T-cell (primary cell): ENCODE measurements at regions not wholly inside any gene's neighbourhood (a gene's known extent, or its start where the extent isn't known, plus 50 kb on each side); places are given as distances from the start of the nearest gene placed in this dataset.

Source experiments
- ATAC-seq, 4 experiments: fragments of 200-7000 bp in 3 of 4; fragments of 150-1000 bp in 1 of 4; cut with Tn5 transposase; replicated peaks in 1 of 4; 1 replicate in 3 of 4; 2 replicates in 1 of 4; pipeline ENCODE4 v1.10.0; 2021; ENCODE audit warnings: moderate library complexity in 3 of 4, mild to moderate bottlenecking in 2 of 4, moderate number of reproducible peaks in 1 of 4
- CTCF ChIA-PET, 2 donors: fragments of 300-600 bp; sonication (Branson Sonifier 250); formaldehyde crosslinking; loops; one replicate each; lab custom pipeline; 2022; ENCODE audit warnings: antibody characterized with exemption in 2 of 2; lab: Charles Lee
- POLR2A ChIA-PET, 2 donors: fragments of 300-600 bp; sonication (Branson Sonifier 250); formaldehyde crosslinking; loops; one replicate each; lab custom pipeline; 2022; ENCODE audit warnings: antibody characterized with exemption in 2 of 2; lab: Charles Lee
- DNase-seq, 35 experiments: peaks; one replicate each; pipeline versions ENCODE4 v3.0.0 to v3.0.0-alpha.2; 2013 to 2023
- H3K27ac ChIP-seq: one replicate; pipeline ENCODE4 v1.5.1; 2013; ENCODE audit warnings: low read length
- H3K27me3 ChIP-seq, 2 experiments: replicated peaks in 1 of 2; 1 replicate in 1 of 2; 2 replicates in 1 of 2; pipeline versions ENCODE4 v1.6.1 to v1.7.0; 2013; ENCODE audit warnings: low read length in 1 of 2, mixed read lengths in 1 of 2; ENCODE audit not compliant: control insufficient read depth in 2 of 2, insufficient read depth in 2 of 2; ENCODE audit errors: extremely low read depth in 1 of 2
- H3K36me3 ChIP-seq, 2 donors: 1 replicate in 1 of 2; 2 replicates in 1 of 2; pipeline versions ENCODE4 v1.6.1 to v1.7.0; 2013; ENCODE audit warnings: low read length in 1 of 2; ENCODE audit not compliant: control insufficient read depth in 2 of 2, insufficient read depth in 1 of 2; ENCODE audit errors: extremely low read depth in 1 of 2
- H3K4me1 ChIP-seq, 2 experiments: 1 replicate in 1 of 2; 2 replicates in 1 of 2; pipeline versions ENCODE4 v1.6.1 to v1.7.0; 2013; ENCODE audit warnings: low read length in 2 of 2, mixed read lengths in 1 of 2; ENCODE audit not compliant: insufficient read depth in 2 of 2, control insufficient read depth in 1 of 2; ENCODE audit errors: extremely low read depth in 1 of 2
- H3K4me3 ChIP-seq, 2 donors: 1 replicate in 1 of 2; 2 replicates in 1 of 2; pipeline versions ENCODE4 v1.5.1 to v1.7.0; 2013; ENCODE audit warnings: mild to moderate bottlenecking in 2 of 2, low read length in 1 of 2, moderate library complexity in 1 of 2; ENCODE audit not compliant: control insufficient read depth in 1 of 2; ENCODE audit errors: extremely low read depth in 1 of 2
- H3K9me3 ChIP-seq: 2 replicates; pipeline ENCODE4 v1.7.0; 2013
- H3K27ac Mint-ChIP-seq, 2 donors: one replicate each; pipeline ENCODE4 v1.8.0; 2020 to 2021; ENCODE audit warnings: mild to moderate bottlenecking in 2 of 2, mixed read lengths in 2 of 2
- H3K27me3 Mint-ChIP-seq, 2 donors: one replicate each; pipeline ENCODE4 v1.8.0; 2021 to 2022; ENCODE audit warnings: mixed read lengths in 2 of 2
- H3K36me3 Mint-ChIP-seq: one replicate; pipeline ENCODE4 v1.8.0; 2021; ENCODE audit warnings: mixed read lengths
- H3K4me1 Mint-ChIP-seq, 3 donors: one replicate each; pipeline ENCODE4 v1.8.0; 2020 to 2022; ENCODE audit warnings: mixed read lengths in 3 of 3, mild to moderate bottlenecking in 1 of 3
- H3K4me3 Mint-ChIP-seq, 3 donors: one replicate each; pipeline ENCODE4 v1.8.0; 2020 to 2022; ENCODE audit warnings: mild to moderate bottlenecking in 3 of 3, mixed read lengths in 3 of 3, moderate library complexity in 3 of 3
- H3K9me3 Mint-ChIP-seq, 3 donors: one replicate each; pipeline ENCODE4 v1.8.0; 2020 to 2022; ENCODE audit warnings: mixed read lengths in 3 of 3
- WGBS: methylation state at CpG from one replicate; pipeline ENCODE4 v1.1.5; 2013; ENCODE audit warnings: missing lambda C conversion rate; ENCODE audit not compliant: insufficient coverage; 5-methylcytosine and 5-hydroxymethylcytosine counted together

GRCh38 chr17:13704333-13704732, 102.6 kb upstream of the HS3ST3A1 start:
- CTCF ChIA-PET = interaction anchor here in 1 of 2 donors (0.7 kb wide), 1 partner anchor 619 kb away, joined by 4 read pairs; no protein-coding TSS in a partner anchor

GRCh38 chr17:13705221-13705620, 103.5 kb upstream of the HS3ST3A1 start:
- WGBS = 63% methylated on average over 4 of the region's 7 CpGs
- ChIA-PET CTCF (no interaction called here), POLR2A (no interaction called here)
- Histone ChIP-seq H3K27me3 (no peaks in the 10 kb centered on the region), H3K9me3 (no peaks in the 10 kb centered on the region), H3K4me3 (no peak overlapping the region), H3K36me3 (no peaks in the 10 kb centered on the region), H3K4me1 (no peaks in the 10 kb centered on the region), H3K27ac (no peak overlapping the region)
- DNase-seq (no peak), ATAC-seq (no peak)
- Mint-ChIP-seq H3K4me3 (no peak overlapping the region), H3K27ac (no peak overlapping the region), H3K36me3 (no peaks in the 10 kb centered on the region), H3K27me3 (peaks cover 5 to 18% of the 10 kb centered on the region in 2 donors), H3K9me3 (no peaks in the 10 kb centered on the region), H3K4me1 (peaks cover 0 to 7% (median 0%) of the 10 kb centered on the region in 3 donors)

More at GRCh38 chr17:13704333-13704732, 102.6 kb upstream of the HS3ST3A1 start:
- Histone ChIP-seq H3K9me3 (no peaks in the 10 kb centered on the region), H3K27me3 (no peaks in the 10 kb centered on the region), H3K27ac (no peak overlapping the region), H3K36me3 (no peaks in the 10 kb centered on the region), H3K4me1 (no peaks in the 10 kb centered on the region), H3K4me3 (no peak overlapping the region)
- POLR2A ChIA-PET = no interaction called here
- DNase-seq = no peak
- Mint-ChIP-seq H3K27ac (no peak overlapping the region), H3K36me3 (no peaks in the 10 kb centered on the region), H3K4me1 (peaks cover 0 to 7% (median 0%) of the 10 kb centered on the region in 3 donors), H3K4me3 (no peak overlapping the region), H3K9me3 (no peaks in the 10 kb centered on the region), H3K27me3 (peaks cover 9 to 14% of the 10 kb centered on the region in 2 donors)
- 40% methylated on average over 1 of the region's 1 CpG for WGBS
- ATAC-seq = no peak

- ATAC-seq (no peak), DNase-seq (no peak)
- Mint-ChIP-seq H3K4me1 (no peaks in the 10 kb centered on the region), H3K4me3 (no peak overlapping the region), H3K36me3 (no peaks in the 10 kb centered on the region), H3K27ac (no peak overlapping the region), H3K27me3 (peaks cover 6 to 13% of the 10 kb centered on the region in 2 donors), H3K9me3 (peaks cover 0 to 3% (median 0%) of the 10 kb centered on the region in 3 donors)
- POLR2A ChIA-PET = no interaction called here
- Histone ChIP-seq H3K27me3 (no peaks in the 10 kb centered on the region), H3K9me3 (no peaks in the 10 kb centered on the region), H3K4me3 (no peak overlapping the region), H3K4me1 (no peaks in the 10 kb centered on the region), H3K27ac (no peak overlapping the region), H3K36me3 (no peaks in the 10 kb centered on the region)
- CTCF ChIA-PET = no interaction called here
- 78% methylated on average over 4 of the region's 5 CpGs for WGBS
These were observed 120.0 kb upstream of the HS3ST3A1 start for GRCh38 chr17:13721705-13722104.

- H3K27me3 Mint-ChIP-seq = peaks cover 6 to 14% of the 10 kb centered on the region in 2 donors
- no peak overlapping the region for H3K27ac ChIP-seq
- no peaks in the 10 kb centered on the region for H3K4me1 Mint-ChIP-seq
- no CpG with 5 or more reads among the region's 2 CpGs for WGBS
- no peaks in the 10 kb centered on the region for H3K27me3 ChIP-seq
- H3K4me1 ChIP-seq = no peaks in the 10 kb centered on the region
- H3K4me3 ChIP-seq = no peak overlapping the region
- CTCF ChIA-PET = no interaction called here
- H3K9me3 Mint-ChIP-seq = no peaks in the 10 kb centered on the region
- no peak overlapping the region for H3K27ac Mint-ChIP-seq
- H3K36me3 Mint-ChIP-seq = no peaks in the 10 kb centered on the region
- ATAC-seq (no peak), DNase-seq (no peak)
- H3K4me3 Mint-ChIP-seq = no peak overlapping the region
- H3K36me3 ChIP-seq = no peaks in the 10 kb centered on the region
- POLR2A ChIA-PET = no interaction called here
- no peaks in the 10 kb centered on the region for H3K9me3 ChIP-seq
These were observed 123.7 kb upstream of the HS3ST3A1 start for GRCh38 chr17:13725288-13725990.

- WGBS = 80% methylated on average over 1 of the region's 6 CpGs
- peaks cover 1 to 9% (median 5%) of the 10 kb centered on the region in 3 donors for H3K9me3 Mint-ChIP-seq
- H3K27me3 ChIP-seq = no peaks in the 10 kb centered on the region
- CTCF ChIA-PET = no interaction called here
- H3K4me1 Mint-ChIP-seq = no peaks in the 10 kb centered on the region
- no peak overlapping the region for H3K4me3 ChIP-seq
- H3K27ac ChIP-seq = no peak overlapping the region
- no peaks in the 10 kb centered on the region for H3K4me1 ChIP-seq
- POLR2A ChIA-PET = interaction anchor here in 1 of 2 donors (0.5 kb wide), 1 partner anchor 8 kb away, joined by 3 read pairs; no protein-coding TSS in a partner anchor
- no peaks in the 10 kb centered on the region for H3K36me3 ChIP-seq
- no peak for DNase-seq
- H3K36me3 Mint-ChIP-seq = no peaks in the 10 kb centered on the region
- H3K4me3 Mint-ChIP-seq = no peak overlapping the region
- ATAC-seq = no peak
- no peak overlapping the region for H3K27ac Mint-ChIP-seq
- peaks cover 6 to 8% of the 10 kb centered on the region in 2 donors for H3K27me3 Mint-ChIP-seq
- H3K9me3 ChIP-seq = peaks cover under 1% of the 10 kb centered on the region
These were observed 125.9 kb upstream of the HS3ST3A1 start for GRCh38 chr17:13727441-13728171.

- ChIA-PET POLR2A (no interaction called here), CTCF (no interaction called here)
- Mint-ChIP-seq H3K27ac (no peak overlapping the region), H3K9me3 (peaks cover 5 to 9% (median 6%) of the 10 kb centered on the region in 3 donors), H3K27me3 (peaks cover 3% of the 10 kb centered on the region in 2 donors), H3K4me1 (no peaks in the 10 kb centered on the region), H3K4me3 (no peak overlapping the region), H3K36me3 (no peaks in the 10 kb centered on the region)
- Histone ChIP-seq H3K36me3 (no peaks in the 10 kb centered on the region), H3K4me1 (no peaks in the 10 kb centered on the region), H3K27ac (no peak overlapping the region), H3K27me3 (no peaks in the 10 kb centered on the region), H3K9me3 (peaks cover 2% of the 10 kb centered on the region), H3K4me3 (no peak overlapping the region)
- DNase-seq (no peak), ATAC-seq (no peak)
- 60% methylated on average over 1 of the region's 4 CpGs for WGBS
These were observed 127.1 kb upstream of the HS3ST3A1 start for GRCh38 chr17:13728781-13729180.
